HL-60 (cell line): ENCODE measurements at regions not wholly inside any gene's neighbourhood (a gene's known extent, or its start where the extent isn't known, plus 50 kb on each side); places are given as distances from the start of the nearest gene placed in this dataset.
A peak's percentile ranks its signal among the peaks of the same experiment; 100 is the strongest.

ENCODE experiments used
- DNase-seq, 2 experiments: peaks; one replicate each; pipeline ENCODE4 v3.0.0-alpha.2; 2010 to 2020; ENCODE audit warnings: low read depth in 1 of 2, low spot score in 1 of 2
- H3K27ac ChIP-seq: fragments of 250-450 bp; sonication (Bioruptor Pico); replicated peaks from 2 replicates; pipeline ENCODE4 v1.5.1; 2020; ENCODE audit warnings: mild to moderate bottlenecking, moderate library complexity
- H3K27me3 ChIP-seq: fragments of 250-450 bp; sonication (Bioruptor Pico); 2 replicates; pipeline ENCODE4 v1.5.1; 2021; ENCODE audit warnings: mild to moderate bottlenecking, moderate library complexity; ENCODE audit not compliant: insufficient read depth, poor library complexity, severe bottlenecking
- H3K4me3 ChIP-seq: replicated peaks from 2 replicates; pipeline ENCODE4 v1.5.1; 2011; ENCODE audit warnings: mild to moderate bottlenecking, control low read depth, low read length; ENCODE audit not compliant: insufficient read depth
- GABPA ChIP-seq: IDR thresholded peaks from 2 replicates; pipeline ENCODE4 v1.6.1; 2012; ENCODE audit warnings: low read depth
- POLR2AphosphoS5 ChIP-seq: IDR thresholded peaks from 2 replicates; pipeline ENCODE4 v1.6.1; 2012; ENCODE audit warnings: low read depth
- SPI1 ChIP-seq: IDR thresholded peaks from 2 replicates; pipeline ENCODE4 v1.6.1; 2012; ENCODE audit warnings: low read depth, mild to moderate bottlenecking, borderline replicate concordance
- TF ChIP-seq, protein P1 (sequence below): IDR thresholded peaks from 2 replicates; pipeline ENCODE4 v1.6.1; 2012; ENCODE audit warnings: low read depth; ENCODE audit not compliant: insufficient replicate concordance
- TF ChIP-seq, protein P2 (sequence below): IDR thresholded peaks from one replicate; pipeline ENCODE4 v1.5.1; 2011; ENCODE audit warnings: low read length, control low read depth, inconsistent platforms; ENCODE audit not compliant: insufficient read depth

- peak overlapping the region; percentile 24; the same call in 1 of the 2 replicates for H3K27ac ChIP-seq
- TF ChIP-seq, protein P1, sequence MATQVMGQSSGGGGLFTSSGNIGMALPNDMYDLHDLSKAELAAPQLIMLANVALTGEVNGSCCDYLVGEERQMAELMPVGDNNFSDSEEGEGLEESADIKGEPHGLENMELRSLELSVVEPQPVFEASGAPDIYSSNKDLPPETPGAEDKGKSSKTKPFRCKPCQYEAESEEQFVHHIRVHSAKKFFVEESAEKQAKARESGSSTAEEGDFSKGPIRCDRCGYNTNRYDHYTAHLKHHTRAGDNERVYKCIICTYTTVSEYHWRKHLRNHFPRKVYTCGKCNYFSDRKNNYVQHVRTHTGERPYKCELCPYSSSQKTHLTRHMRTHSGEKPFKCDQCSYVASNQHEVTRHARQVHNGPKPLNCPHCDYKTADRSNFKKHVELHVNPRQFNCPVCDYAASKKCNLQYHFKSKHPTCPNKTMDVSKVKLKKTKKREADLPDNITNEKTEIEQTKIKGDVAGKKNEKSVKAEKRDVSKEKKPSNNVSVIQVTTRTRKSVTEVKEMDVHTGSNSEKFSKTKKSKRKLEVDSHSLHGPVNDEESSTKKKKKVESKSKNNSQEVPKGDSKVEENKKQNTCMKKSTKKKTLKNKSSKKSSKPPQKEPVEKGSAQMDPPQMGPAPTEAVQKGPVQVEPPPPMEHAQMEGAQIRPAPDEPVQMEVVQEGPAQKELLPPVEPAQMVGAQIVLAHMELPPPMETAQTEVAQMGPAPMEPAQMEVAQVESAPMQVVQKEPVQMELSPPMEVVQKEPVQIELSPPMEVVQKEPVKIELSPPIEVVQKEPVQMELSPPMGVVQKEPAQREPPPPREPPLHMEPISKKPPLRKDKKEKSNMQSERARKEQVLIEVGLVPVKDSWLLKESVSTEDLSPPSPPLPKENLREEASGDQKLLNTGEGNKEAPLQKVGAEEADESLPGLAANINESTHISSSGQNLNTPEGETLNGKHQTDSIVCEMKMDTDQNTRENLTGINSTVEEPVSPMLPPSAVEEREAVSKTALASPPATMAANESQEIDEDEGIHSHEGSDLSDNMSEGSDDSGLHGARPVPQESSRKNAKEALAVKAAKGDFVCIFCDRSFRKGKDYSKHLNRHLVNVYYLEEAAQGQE = no peak
- peak; percentile 84 for TF ChIP-seq SPI1
- no peaks in the 10 kb centered on the region for H3K27me3 ChIP-seq
- DNase-seq = peak in 1 of 2 experiments; percentile 14
- H3K4me3 ChIP-seq = no peak overlapping the region
These were observed 262.5 kb upstream of the STARD13 start for GRCh38 chr13:33548069-33548468.

DNA sequence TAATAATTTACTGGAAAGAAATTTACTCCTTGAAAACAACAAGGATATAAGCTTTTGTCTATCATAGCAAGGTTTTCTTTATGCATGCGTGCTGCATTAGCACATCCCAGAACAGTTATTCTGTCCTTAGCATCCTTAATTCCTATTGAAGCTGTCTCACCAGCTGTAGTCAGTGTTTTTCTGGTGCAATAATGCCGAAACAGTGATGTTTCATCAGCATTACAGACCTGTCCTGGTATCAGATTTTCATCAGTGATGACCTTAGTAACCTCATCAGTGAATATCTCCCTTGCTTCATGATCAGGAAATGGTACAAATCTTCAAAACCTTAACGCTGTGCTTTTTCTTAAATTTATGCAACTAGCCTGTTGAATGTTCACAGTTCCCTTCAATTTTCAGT lies 264.7 kb upstream of the STARD13 start:
- no peak for DNase-seq
- TF ChIP-seq POLR2AphosphoS5 (no peak), GABPA (no peak), SPI1 (no peak)
- TF ChIP-seq, protein P1 = no peak
- TF ChIP-seq, protein P2, sequence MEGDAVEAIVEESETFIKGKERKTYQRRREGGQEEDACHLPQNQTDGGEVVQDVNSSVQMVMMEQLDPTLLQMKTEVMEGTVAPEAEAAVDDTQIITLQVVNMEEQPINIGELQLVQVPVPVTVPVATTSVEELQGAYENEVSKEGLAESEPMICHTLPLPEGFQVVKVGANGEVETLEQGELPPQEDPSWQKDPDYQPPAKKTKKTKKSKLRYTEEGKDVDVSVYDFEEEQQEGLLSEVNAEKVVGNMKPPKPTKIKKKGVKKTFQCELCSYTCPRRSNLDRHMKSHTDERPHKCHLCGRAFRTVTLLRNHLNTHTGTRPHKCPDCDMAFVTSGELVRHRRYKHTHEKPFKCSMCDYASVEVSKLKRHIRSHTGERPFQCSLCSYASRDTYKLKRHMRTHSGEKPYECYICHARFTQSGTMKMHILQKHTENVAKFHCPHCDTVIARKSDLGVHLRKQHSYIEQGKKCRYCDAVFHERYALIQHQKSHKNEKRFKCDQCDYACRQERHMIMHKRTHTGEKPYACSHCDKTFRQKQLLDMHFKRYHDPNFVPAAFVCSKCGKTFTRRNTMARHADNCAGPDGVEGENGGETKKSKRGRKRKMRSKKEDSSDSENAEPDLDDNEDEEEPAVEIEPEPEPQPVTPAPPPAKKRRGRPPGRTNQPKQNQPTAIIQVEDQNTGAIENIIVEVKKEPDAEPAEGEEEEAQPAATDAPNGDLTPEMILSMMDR = no peak
- Histone ChIP-seq H3K27me3 (no peaks in the 10 kb centered on the region), H3K4me3 (no peak overlapping the region), H3K27ac (no peak overlapping the region)

- DNase-seq = no peak
- Histone ChIP-seq H3K27ac (no peak overlapping the region), H3K4me3 (no peak overlapping the region), H3K27me3 (no peaks in the 10 kb centered on the region)
- TF ChIP-seq, protein P2 = no peak
- TF ChIP-seq, protein P1 = no peak
- TF ChIP-seq SPI1 (no peak), GABPA (no peak), POLR2AphosphoS5 (no peak)
These were observed 265.3 kb upstream of the STARD13 start for GRCh38 chr13:33550885-33551284.
